B cell (primary cell): ENCODE measurements at regions not wholly inside any gene's neighbourhood (a gene's known extent, or its start where the extent isn't known, plus 50 kb on each side); places are given as distances from the start of the nearest gene placed in this dataset.

Experiments
- ATAC-seq: fragments of 200-7000 bp; cut with Tn5 transposase; one replicate; pipeline ENCODE4 v1.10.0; 2021; ENCODE audit warnings: low read depth, mild to moderate bottlenecking, moderate number of reproducible peaks, moderate library complexity
- CTCF ChIA-PET: fragments of 350-600 bp; sonication (Branson Sonifier 250); formaldehyde crosslinking; loops from one replicate; lab custom pipeline; 2021; ENCODE audit warnings: antibody characterized with exemption, inconsistent platforms; lab: Charles Lee
- POLR2A ChIA-PET: fragments of 350-600 bp; sonication (Branson Sonifier 250); formaldehyde crosslinking; loops from one replicate; lab custom pipeline; 2021; ENCODE audit warnings: antibody characterized with exemption; lab: Charles Lee
- DNase-seq: peaks from one replicate; pipeline ENCODE4 v3.0.0; 2013
- H2AFZ ChIP-seq: 2 replicates; pipeline ENCODE4 v1.6.1; 2012; ENCODE audit warnings: mild to moderate bottlenecking, low read depth, low read length; ENCODE audit not compliant: insufficient read depth, poor library complexity, severe bottlenecking
- H3K27ac ChIP-seq, 2 donors: 1 replicate in 1 of 2; 2 replicates in 1 of 2; pipeline ENCODE4 v1.5.1; 2012 to 2013; ENCODE audit warnings: low read length in 2 of 2, mild to moderate bottlenecking in 2 of 2, moderate library complexity in 1 of 2
- H3K27me3 ChIP-seq, 4 experiments: fragments of 200-600 bp in 1 of 4; sonication (generic) in 1 of 4; replicated peaks in 1 of 4; 1 replicate in 2 of 4; 2 replicates in 2 of 4; pipeline versions ENCODE4 v1.6.1 to v1.7.0; 2013 to 2016; ENCODE audit warnings: low read length in 3 of 4, mild to moderate bottlenecking in 2 of 4, mixed read lengths in 1 of 4, moderate library complexity in 1 of 4; ENCODE audit not compliant: insufficient read depth in 4 of 4, control insufficient read depth in 3 of 4; ENCODE audit errors: control extremely low read depth in 1 of 4
- H3K36me3 ChIP-seq, 2 experiments: replicated peaks in 1 of 2; 1 replicate in 1 of 2; 2 replicates in 1 of 2; pipeline versions ENCODE4 v1.6.1 to v1.7.1; 2013; ENCODE audit warnings: low read length in 1 of 2; ENCODE audit not compliant: insufficient read depth in 2 of 2, control insufficient read depth in 1 of 2; ENCODE audit errors: control extremely low read depth in 1 of 2, extremely low read depth in 1 of 2
- H3K4me1 ChIP-seq, 2 donors: fragments of 200-600 bp in 1 of 2; sonication (generic) in 1 of 2; 1 replicate in 1 of 2; 2 replicates in 1 of 2; pipeline versions ENCODE4 v1.5.1 to v1.6.1; 2013 to 2017; ENCODE audit warnings: low read length in 2 of 2; ENCODE audit not compliant: control insufficient read depth in 2 of 2, insufficient read depth in 2 of 2
- H3K4me2 ChIP-seq: replicated peaks from 2 replicates; pipeline ENCODE3; 2012; ENCODE audit warnings: mild to moderate bottlenecking, low read depth, low read length; ENCODE audit not compliant: poor library complexity, severe bottlenecking
- H3K4me3 ChIP-seq, 5 experiments: fragments of 200-600 bp in 1 of 5; sonication (generic) in 1 of 5; 1 replicate in 3 of 5; 2 replicates in 2 of 5; pipeline versions ENCODE4 v1.5.1 to v1.7.0; 2011 to 2016; ENCODE audit warnings: low read length in 4 of 5, mild to moderate bottlenecking in 4 of 5, low read depth in 2 of 5, control low read depth in 1 of 5, moderate library complexity in 1 of 5; ENCODE audit not compliant: insufficient read depth in 1 of 5; ENCODE audit errors: control extremely low read depth in 1 of 5, extremely low read depth in 1 of 5
- H3K79me2 ChIP-seq: fragments of 200-600 bp; sonication (generic); one replicate; pipeline ENCODE4 v1.6.0; 2016; ENCODE audit warnings: low read length; ENCODE audit not compliant: control insufficient read depth, insufficient read depth
- H3K9ac ChIP-seq: fragments of 200-600 bp; sonication (generic); 2 replicates; pipeline ENCODE4 v1.6.1; 2017; ENCODE audit warnings: mild to moderate bottlenecking, low read length, moderate library complexity
- H3K9me3 ChIP-seq, 3 donors: one replicate each; pipeline versions ENCODE4 v1.6.1 to v1.7.1; 2013; ENCODE audit warnings: low read length in 2 of 3; ENCODE audit not compliant: control insufficient read depth in 2 of 3, insufficient read depth in 1 of 3; ENCODE audit errors: control extremely low read depth in 1 of 3
- H4K20me1 ChIP-seq: 2 replicates; pipeline ENCODE4 v1.6.0; 2012; ENCODE audit warnings: mild to moderate bottlenecking, low read length; ENCODE audit not compliant: insufficient read depth, control insufficient read depth, poor library complexity, severe bottlenecking
- H3K27ac Mint-ChIP-seq: one replicate; pipeline ENCODE4 v1.8.0; 2021; ENCODE audit warnings: mixed read lengths
- H3K27me3 Mint-ChIP-seq: one replicate; pipeline ENCODE4 v1.8.0; 2021; ENCODE audit warnings: mixed read lengths
- H3K4me1 Mint-ChIP-seq: one replicate; pipeline ENCODE4 v1.8.0; 2021; ENCODE audit warnings: mixed read lengths
- H3K4me3 Mint-ChIP-seq: one replicate; pipeline ENCODE4 v1.8.0; 2021; ENCODE audit warnings: mixed read lengths
- H3K9me3 Mint-ChIP-seq: one replicate; pipeline ENCODE4 v1.8.0; 2022; ENCODE audit warnings: mixed read lengths; ENCODE audit not compliant: insufficient read depth
- EZH2 ChIP-seq: IDR thresholded peaks from 2 replicates; pipeline ENCODE4 v1.6.1; 2012; ENCODE audit warnings: borderline replicate concordance, low read depth, mild to moderate bottlenecking, moderate library complexity, low read length; ENCODE audit not compliant: insufficient read depth, poor library complexity, severe bottlenecking
- WGBS: methylation state at CpG from one replicate; pipeline ENCODE4 v1.1.5; 2013; ENCODE audit warnings: missing lambda C conversion rate; ENCODE audit not compliant: insufficient coverage; 5-methylcytosine and 5-hydroxymethylcytosine counted together
- intact Hi-C: fragments of 100-400 bp; cut with micrococcal nuclease; formaldehyde crosslinking; loops from one replicate; pipeline ENCODE4 v1.10.0; 2022
- TF ChIP-seq, protein P1 (sequence below): fragments of 200-600 bp; IDR thresholded peaks from one replicate; pipeline ENCODE4 v1.8.0; 2022; ENCODE audit warnings: antibody characterized with exemption, mild to moderate bottlenecking

DNA sequence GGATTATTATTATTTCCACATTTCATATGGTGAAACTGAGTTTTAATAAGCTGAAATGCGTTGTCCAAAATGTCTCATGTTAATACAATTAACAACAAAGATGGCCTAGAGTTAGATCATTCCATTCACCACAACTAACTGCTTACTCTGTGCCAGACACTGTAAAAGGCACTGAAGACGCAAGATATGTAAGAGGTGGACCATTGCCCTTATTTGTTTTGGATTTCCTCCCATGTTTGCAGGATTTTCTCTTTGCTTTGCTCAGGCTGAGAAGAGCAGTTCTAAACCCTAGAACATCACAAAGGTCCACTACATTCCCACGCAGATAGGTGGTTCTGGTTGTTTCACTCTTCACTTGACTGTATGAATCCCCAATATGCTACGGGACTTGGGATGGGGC lies 324.4 kb upstream of the KITLG start:
- ATAC-seq, result no peak
- ChIA-PET POLR2A (no interaction called here), CTCF (no interaction called here)
- no peaks in the 10 kb centered on the region for H4K20me1 ChIP-seq
- H3K27me3 ChIP-seq, result no peaks in the 10 kb centered on the region
- H3K27me3 Mint-ChIP-seq, result no peaks in the 10 kb centered on the region
- no peak overlapping the region for H3K27ac Mint-ChIP-seq
- no peak overlapping the region for H3K4me3 ChIP-seq
- H3K27ac ChIP-seq, result no peak overlapping the region
- no peak overlapping the region for H2AFZ ChIP-seq
- H3K36me3 ChIP-seq, result no peaks in the 10 kb centered on the region
- no peak for DNase-seq
- intact Hi-C loops, result no loop called here
- H3K4me2 ChIP-seq, result no peak overlapping the region
- TF ChIP-seq, protein P1, sequence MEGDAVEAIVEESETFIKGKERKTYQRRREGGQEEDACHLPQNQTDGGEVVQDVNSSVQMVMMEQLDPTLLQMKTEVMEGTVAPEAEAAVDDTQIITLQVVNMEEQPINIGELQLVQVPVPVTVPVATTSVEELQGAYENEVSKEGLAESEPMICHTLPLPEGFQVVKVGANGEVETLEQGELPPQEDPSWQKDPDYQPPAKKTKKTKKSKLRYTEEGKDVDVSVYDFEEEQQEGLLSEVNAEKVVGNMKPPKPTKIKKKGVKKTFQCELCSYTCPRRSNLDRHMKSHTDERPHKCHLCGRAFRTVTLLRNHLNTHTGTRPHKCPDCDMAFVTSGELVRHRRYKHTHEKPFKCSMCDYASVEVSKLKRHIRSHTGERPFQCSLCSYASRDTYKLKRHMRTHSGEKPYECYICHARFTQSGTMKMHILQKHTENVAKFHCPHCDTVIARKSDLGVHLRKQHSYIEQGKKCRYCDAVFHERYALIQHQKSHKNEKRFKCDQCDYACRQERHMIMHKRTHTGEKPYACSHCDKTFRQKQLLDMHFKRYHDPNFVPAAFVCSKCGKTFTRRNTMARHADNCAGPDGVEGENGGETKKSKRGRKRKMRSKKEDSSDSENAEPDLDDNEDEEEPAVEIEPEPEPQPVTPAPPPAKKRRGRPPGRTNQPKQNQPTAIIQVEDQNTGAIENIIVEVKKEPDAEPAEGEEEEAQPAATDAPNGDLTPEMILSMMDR, result no peak
- TF ChIP-seq EZH2, result no peak
- H3K9me3 ChIP-seq, result no peaks in the 10 kb centered on the region
- H3K4me3 Mint-ChIP-seq, result no peak overlapping the region
- WGBS, result 100% methylated on average over 1 of the region's 4 CpGs
- H3K9ac ChIP-seq, result no peak overlapping the region
- H3K9me3 Mint-ChIP-seq, result no peaks in the 10 kb centered on the region
- H3K4me1 Mint-ChIP-seq, result no peaks in the 10 kb centered on the region
- H3K4me1 ChIP-seq, result no peaks in the 10 kb centered on the region
- no peaks in the 10 kb centered on the region for H3K79me2 ChIP-seq

DNA sequence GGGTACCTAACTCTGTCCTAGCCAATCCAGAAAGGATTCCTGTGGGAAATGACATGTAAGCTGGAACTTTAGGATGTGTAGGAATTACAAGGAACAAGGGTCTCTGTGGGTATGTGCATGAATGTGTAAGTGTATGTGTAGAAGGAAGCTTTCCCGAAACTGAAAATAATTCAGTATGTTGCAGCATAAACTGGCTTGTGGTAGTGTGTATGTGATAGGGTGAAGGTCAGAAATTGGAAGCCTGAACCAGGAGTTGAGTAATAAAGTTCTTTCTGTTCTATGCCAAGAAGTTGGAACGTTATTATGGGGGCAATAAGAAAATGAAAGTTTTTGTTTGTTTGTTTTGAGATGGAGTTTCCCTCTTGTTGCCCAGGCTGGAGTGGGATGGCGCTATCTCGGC lies 323.1 kb upstream of the KITLG start:
- CTCF ChIA-PET, result no interaction called here
- 94% methylated on average over 2 of the region's 4 CpGs for WGBS

More for the DNA sequence above, 323.1 kb upstream of the KITLG start:
- H3K27ac ChIP-seq, result no peak overlapping the region
- H4K20me1 ChIP-seq, result no peaks in the 10 kb centered on the region
- Mint-ChIP-seq H3K9me3 (no peaks in the 10 kb centered on the region), H3K4me3 (no peak overlapping the region), H3K27me3 (no peaks in the 10 kb centered on the region), H3K4me1 (no peaks in the 10 kb centered on the region), H3K27ac (no peak overlapping the region)
- ATAC-seq (no peak), DNase-seq (no peak)
- H3K4me2 ChIP-seq, result no peak overlapping the region
- H3K79me2 ChIP-seq, result no peaks in the 10 kb centered on the region
- H3K27me3 ChIP-seq, result no peaks in the 10 kb centered on the region
- H3K36me3 ChIP-seq, result no peaks in the 10 kb centered on the region
- H3K9me3 ChIP-seq, result no peaks in the 10 kb centered on the region
- intact Hi-C loops, result no loop called here
- no peak for TF ChIP-seq EZH2
- TF ChIP-seq, protein P1, result no peak
- no peaks in the 10 kb centered on the region for H3K4me1 ChIP-seq
- H2AFZ ChIP-seq, result no peak overlapping the region
- POLR2A ChIA-PET, result no interaction called here
- no peak overlapping the region for H3K9ac ChIP-seq
- H3K4me3 ChIP-seq, result no peak overlapping the region
